Erythroblast (primary cell): ENCODE measurements at regions not wholly inside any gene's neighbourhood (a gene's known extent, or its start where the extent isn't known, plus 50 kb on each side); places are given as distances from the start of the nearest gene placed in this dataset.

ENCODE experiments used
- GATA1 ChIP-seq: IDR thresholded peaks from 2 replicates; pipeline ENCODE4 v1.6.1; 2011; ENCODE audit warnings: low read depth, mild to moderate bottlenecking, control low read depth, low read length, moderate library complexity
- POLR2A ChIP-seq: IDR thresholded peaks from 2 replicates; pipeline ENCODE4 v1.6.1; 2011; ENCODE audit warnings: mild to moderate bottlenecking, low read length

DNA sequence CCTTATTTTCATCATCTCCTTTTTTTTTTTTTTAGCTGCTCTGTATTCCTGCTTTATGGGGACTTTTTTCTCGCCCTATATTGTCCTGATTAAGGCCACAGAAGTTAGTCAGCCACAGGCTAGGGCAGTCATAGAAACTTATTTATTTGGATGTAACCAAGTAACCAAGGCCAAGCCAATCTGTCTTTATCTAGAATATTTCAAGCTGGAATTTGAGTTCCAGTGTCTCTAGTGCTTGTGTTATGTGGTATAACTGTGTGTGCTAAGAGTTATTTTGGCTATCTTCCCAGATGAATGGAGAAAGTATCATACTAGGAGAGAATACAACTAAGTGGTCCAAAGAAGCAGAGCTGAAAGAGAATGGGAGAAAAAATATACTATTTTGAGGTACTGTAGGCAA, 751.5 kb downstream of the CBLN4 start:
- no peak for TF ChIP-seq POLR2A
- no peak for TF ChIP-seq GATA1
